T-cell (primary cell): ENCODE measurements at regions not wholly inside any gene's neighbourhood (a gene's known extent, or its start where the extent isn't known, plus 50 kb on each side); places are given as distances from the start of the nearest gene placed in this dataset.
A peak's percentile ranks its signal among the peaks of the same experiment; 100 is the strongest.
"Not testable (repeated sequence)": the region's sequence is repeated elsewhere in the genome, so short reads cannot be mapped to it uniquely, and the experiment has no call there.

Experiments used
- ATAC-seq, 4 experiments: fragments of 200-7000 bp in 3 of 4; fragments of 150-1000 bp in 1 of 4; cut with Tn5 transposase; replicated peaks in 1 of 4; 1 replicate in 3 of 4; 2 replicates in 1 of 4; pipeline ENCODE4 v1.10.0; 2021; ENCODE audit warnings: moderate library complexity in 3 of 4, mild to moderate bottlenecking in 2 of 4, moderate number of reproducible peaks in 1 of 4
- CTCF ChIA-PET, 2 donors: fragments of 300-600 bp; sonication (Branson Sonifier 250); formaldehyde crosslinking; loops; one replicate each; lab custom pipeline; 2022; ENCODE audit warnings: antibody characterized with exemption in 2 of 2; lab: Charles Lee
- POLR2A ChIA-PET, 2 donors: fragments of 300-600 bp; sonication (Branson Sonifier 250); formaldehyde crosslinking; loops; one replicate each; lab custom pipeline; 2022; ENCODE audit warnings: antibody characterized with exemption in 2 of 2; lab: Charles Lee
- DNase-seq, 35 experiments: peaks; one replicate each; pipeline versions ENCODE4 v3.0.0 to v3.0.0-alpha.2; 2013 to 2023
- H3K27ac ChIP-seq: one replicate; pipeline ENCODE4 v1.5.1; 2013; ENCODE audit warnings: low read length
- H3K27me3 ChIP-seq, 2 experiments: replicated peaks in 1 of 2; 1 replicate in 1 of 2; 2 replicates in 1 of 2; pipeline versions ENCODE4 v1.6.1 to v1.7.0; 2013; ENCODE audit warnings: low read length in 1 of 2, mixed read lengths in 1 of 2; ENCODE audit not compliant: control insufficient read depth in 2 of 2, insufficient read depth in 2 of 2; ENCODE audit errors: extremely low read depth in 1 of 2
- H3K36me3 ChIP-seq, 2 donors: 1 replicate in 1 of 2; 2 replicates in 1 of 2; pipeline versions ENCODE4 v1.6.1 to v1.7.0; 2013; ENCODE audit warnings: low read length in 1 of 2; ENCODE audit not compliant: control insufficient read depth in 2 of 2, insufficient read depth in 1 of 2; ENCODE audit errors: extremely low read depth in 1 of 2
- H3K4me1 ChIP-seq, 2 experiments: 1 replicate in 1 of 2; 2 replicates in 1 of 2; pipeline versions ENCODE4 v1.6.1 to v1.7.0; 2013; ENCODE audit warnings: low read length in 2 of 2, mixed read lengths in 1 of 2; ENCODE audit not compliant: insufficient read depth in 2 of 2, control insufficient read depth in 1 of 2; ENCODE audit errors: extremely low read depth in 1 of 2
- H3K4me3 ChIP-seq, 2 donors: 1 replicate in 1 of 2; 2 replicates in 1 of 2; pipeline versions ENCODE4 v1.5.1 to v1.7.0; 2013; ENCODE audit warnings: mild to moderate bottlenecking in 2 of 2, low read length in 1 of 2, moderate library complexity in 1 of 2; ENCODE audit not compliant: control insufficient read depth in 1 of 2; ENCODE audit errors: extremely low read depth in 1 of 2
- H3K9me3 ChIP-seq: 2 replicates; pipeline ENCODE4 v1.7.0; 2013
- H3K27ac Mint-ChIP-seq, 2 donors: one replicate each; pipeline ENCODE4 v1.8.0; 2020 to 2021; ENCODE audit warnings: mild to moderate bottlenecking in 2 of 2, mixed read lengths in 2 of 2
- H3K27me3 Mint-ChIP-seq, 2 donors: one replicate each; pipeline ENCODE4 v1.8.0; 2021 to 2022; ENCODE audit warnings: mixed read lengths in 2 of 2
- H3K36me3 Mint-ChIP-seq: one replicate; pipeline ENCODE4 v1.8.0; 2021; ENCODE audit warnings: mixed read lengths
- H3K4me1 Mint-ChIP-seq, 3 donors: one replicate each; pipeline ENCODE4 v1.8.0; 2020 to 2022; ENCODE audit warnings: mixed read lengths in 3 of 3, mild to moderate bottlenecking in 1 of 3
- H3K4me3 Mint-ChIP-seq, 3 donors: one replicate each; pipeline ENCODE4 v1.8.0; 2020 to 2022; ENCODE audit warnings: mild to moderate bottlenecking in 3 of 3, mixed read lengths in 3 of 3, moderate library complexity in 3 of 3
- H3K9me3 Mint-ChIP-seq, 3 donors: one replicate each; pipeline ENCODE4 v1.8.0; 2020 to 2022; ENCODE audit warnings: mixed read lengths in 3 of 3
- WGBS: methylation state at CpG from one replicate; pipeline ENCODE4 v1.1.5; 2013; ENCODE audit warnings: missing lambda C conversion rate; ENCODE audit not compliant: insufficient coverage; 5-methylcytosine and 5-hydroxymethylcytosine counted together

DNA sequence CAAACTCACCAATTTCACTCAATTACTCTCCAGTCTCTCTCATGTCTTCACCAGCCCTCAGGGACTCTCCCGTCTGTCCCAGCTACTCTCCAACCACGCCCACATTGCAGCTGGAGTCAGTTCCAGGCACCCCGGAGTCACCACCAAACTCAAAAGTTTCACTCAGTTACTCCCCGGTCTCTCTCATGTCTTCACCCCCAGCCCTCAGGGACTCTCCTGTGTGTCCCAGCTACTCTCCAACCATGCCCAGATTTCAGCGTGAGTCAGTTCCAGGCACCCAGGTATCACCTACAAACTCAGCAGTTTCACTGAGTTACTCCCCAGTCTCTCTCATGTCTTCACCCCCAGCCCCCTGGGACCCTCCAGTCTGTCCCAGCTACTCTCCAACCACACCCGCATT, 528.8 kb downstream of the CWH43 start:
- H3K36me3 Mint-ChIP-seq, H3K27ac ChIP-seq, H3K4me1 Mint-ChIP-seq, H3K4me3 Mint-ChIP-seq, H3K4me3 ChIP-seq, H3K4me1 ChIP-seq, H3K36me3 ChIP-seq, ATAC-seq, POLR2A ChIA-PET, H3K27me3 ChIP-seq, CTCF ChIA-PET, H3K27me3 Mint-ChIP-seq, H3K27ac Mint-ChIP-seq: not testable (repeated sequence)
- peak in 7 of 35 experiments; percentile 4 to 47 (median 18) for DNase-seq
- whole genome bisulfite sequencing = 61% methylated on average over 5 of the region's 6 CpGs
- peaks cover 13% of the 10 kb centered on the region for H3K9me3 ChIP-seq
- H3K9me3 Mint-ChIP-seq = peaks cover 47 to 51% (median 50%) of the 10 kb centered on the region in 3 donors

DNA sequence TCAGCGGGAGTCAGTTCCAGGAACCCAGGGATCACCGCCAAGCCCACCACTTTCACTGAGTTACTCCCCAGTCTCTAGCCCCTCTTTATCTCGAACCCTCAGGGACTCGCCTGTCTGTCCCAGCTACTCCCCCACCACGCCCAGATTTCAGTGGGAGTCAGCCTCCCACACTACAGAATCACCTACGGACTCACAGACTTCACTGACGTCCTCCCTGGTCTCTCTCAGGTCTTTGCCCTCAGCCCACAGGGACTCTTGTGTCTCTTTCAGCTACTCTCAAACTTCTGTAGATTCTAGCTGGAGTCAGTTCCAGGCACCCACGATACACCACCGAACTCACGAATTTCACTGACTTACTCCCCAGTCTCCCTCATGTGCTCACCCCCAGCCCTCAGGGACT, 529.2 kb downstream of the CWH43 start:
- H3K36me3 ChIP-seq, H3K4me1 Mint-ChIP-seq, H3K27ac ChIP-seq, H3K36me3 Mint-ChIP-seq, CTCF ChIA-PET, H3K27ac Mint-ChIP-seq, H3K4me3 ChIP-seq, H3K27me3 Mint-ChIP-seq, POLR2A ChIA-PET, ATAC-seq, H3K4me1 ChIP-seq, H3K27me3 ChIP-seq, H3K4me3 Mint-ChIP-seq: not testable (repeated sequence)
- 64% methylated on average over 8 of the region's 10 CpGs for WGBS
- H3K9me3 Mint-ChIP-seq = peaks cover 46 to 48% (median 47%) of the 10 kb centered on the region in 3 donors
- peaks cover 11% of the 10 kb centered on the region for H3K9me3 ChIP-seq
- DNase-seq = peak in 1 of 35 experiments; percentile 10

DNA sequence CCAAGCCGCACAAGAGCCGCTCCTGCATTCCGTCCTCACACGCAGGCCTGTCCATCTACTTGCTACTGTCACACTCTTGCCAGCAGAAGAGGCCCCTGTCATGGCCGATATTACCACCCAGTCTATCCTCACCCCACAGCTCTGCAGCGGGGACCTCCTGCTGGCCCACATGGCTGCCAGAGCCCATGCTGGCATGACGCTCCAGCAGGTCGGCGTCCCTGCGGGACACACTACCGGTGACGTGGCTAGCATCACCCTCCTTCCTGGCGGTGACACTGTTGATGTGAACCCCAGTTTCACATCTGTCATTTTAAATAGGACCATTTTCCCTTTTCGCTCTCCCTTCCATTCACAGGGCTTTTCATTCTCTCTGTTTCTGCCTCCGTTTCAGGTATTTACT, 530.0 kb downstream of the CWH43 start:
- H3K27me3 Mint-ChIP-seq, H3K9me3 ChIP-seq, H3K4me3 ChIP-seq, H3K4me1 Mint-ChIP-seq, ATAC-seq, H3K36me3 ChIP-seq, H3K27ac ChIP-seq, H3K4me1 ChIP-seq, H3K27ac Mint-ChIP-seq, H3K4me3 Mint-ChIP-seq, H3K27me3 ChIP-seq, CTCF ChIA-PET, POLR2A ChIA-PET, H3K36me3 Mint-ChIP-seq: not testable (repeated sequence)
- DNase-seq = peak in 1 of 35 experiments; percentile 8
- 82% methylated on average over 9 of the region's 15 CpGs for WGBS
- H3K9me3 Mint-ChIP-seq = peaks cover 37 to 40% (median 39%) of the 10 kb centered on the region in 3 donors

DNA sequence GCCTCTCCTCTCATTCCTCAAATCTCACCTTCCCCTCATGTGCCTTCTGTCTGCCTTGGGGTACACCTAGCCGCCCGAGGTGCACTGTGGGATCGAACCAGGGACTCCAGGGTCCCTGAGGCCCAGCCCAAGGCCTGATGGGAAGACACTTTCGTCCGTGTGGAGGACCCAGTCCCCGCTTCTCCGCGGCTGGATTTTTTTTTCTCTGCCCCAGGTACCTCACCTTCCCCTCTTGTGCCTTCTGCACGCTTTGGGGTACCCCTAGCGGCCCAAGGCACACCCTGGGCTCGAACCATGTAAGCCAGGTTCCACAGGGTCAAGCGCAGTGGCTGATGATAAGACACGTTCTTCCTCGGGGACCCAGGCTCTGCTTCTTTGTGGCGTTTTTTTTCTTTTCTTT, 530.7 kb downstream of the CWH43 start:
- H3K27me3 Mint-ChIP-seq = no peaks in the 10 kb centered on the region
- peaks cover 30 to 34% (median 33%) of the 10 kb centered on the region in 3 donors for H3K9me3 Mint-ChIP-seq
- CTCF ChIA-PET = no interaction called here
- H3K27ac Mint-ChIP-seq = no peak overlapping the region
- Histone ChIP-seq H3K4me3 (no peak overlapping the region), H3K9me3 (peaks cover 3% of the 10 kb centered on the region), H3K27me3 (peaks cover 0 to 9% of the 10 kb centered on the region in 2 experiments), H3K27ac (no peak overlapping the region), H3K36me3 (no peaks in the 10 kb centered on the region), H3K4me1 (peaks cover 0 to 10% of the 10 kb centered on the region in 2 experiments)
- WGBS = 57% methylated on average over 13 of the region's 15 CpGs
- no peak for DNase-seq
- no peak overlapping the region for H3K4me3 Mint-ChIP-seq
- H3K4me1 Mint-ChIP-seq = no peaks in the 10 kb centered on the region
- H3K36me3 Mint-ChIP-seq = peaks cover 5% of the 10 kb centered on the region
- no peak for ATAC-seq
- POLR2A ChIA-PET = no interaction called here

DNA sequence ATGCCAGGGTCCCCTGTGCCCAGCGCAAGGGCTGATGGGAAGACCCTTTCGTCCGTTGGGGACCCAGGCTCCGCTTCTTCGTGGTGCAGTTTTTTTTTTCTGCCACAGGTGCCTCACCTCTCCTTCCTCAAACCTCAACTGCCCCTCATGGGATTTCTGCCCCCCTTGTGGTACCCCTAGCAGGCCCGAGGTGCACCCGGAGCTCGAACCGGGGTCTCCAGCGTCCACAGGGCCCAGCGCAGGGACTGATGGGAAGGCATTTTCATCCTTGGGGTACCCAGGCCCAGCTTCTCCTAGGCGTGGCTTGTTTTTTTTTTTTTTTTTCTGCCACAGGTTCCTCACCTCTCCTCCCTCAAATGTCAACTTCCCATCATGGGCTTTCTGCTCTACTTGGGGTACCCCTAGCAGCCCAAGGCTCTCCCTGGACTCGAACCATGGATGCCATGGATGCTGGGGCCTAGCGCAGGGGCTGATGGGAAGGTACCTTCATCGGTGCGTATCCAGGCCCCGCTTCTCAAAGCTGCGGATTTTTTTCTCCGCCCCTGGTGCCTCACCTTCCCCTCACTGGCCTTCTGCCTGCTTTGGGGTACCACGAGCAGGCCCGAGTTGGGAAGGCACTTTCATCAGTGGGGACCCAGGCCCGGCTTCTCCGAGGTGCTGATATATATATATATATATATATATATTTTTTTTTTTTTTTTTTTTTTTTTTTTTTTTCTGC, 531.6 kb downstream of the CWH43 start:
- H3K4me1 Mint-ChIP-seq, DNase-seq, H3K4me1 ChIP-seq, H3K36me3 ChIP-seq, H3K4me3 Mint-ChIP-seq, H3K27ac Mint-ChIP-seq, H3K27ac ChIP-seq, H3K27me3 Mint-ChIP-seq, ATAC-seq, CTCF ChIA-PET, H3K9me3 ChIP-seq, H3K27me3 ChIP-seq, POLR2A ChIA-PET, H3K4me3 ChIP-seq, H3K36me3 Mint-ChIP-seq: not testable (repeated sequence)
- peaks cover 22 to 34% (median 25%) of the 10 kb centered on the region in 3 donors for H3K9me3 Mint-ChIP-seq
- 90% methylated on average over 11 of the region's 23 CpGs for WGBS

DNA sequence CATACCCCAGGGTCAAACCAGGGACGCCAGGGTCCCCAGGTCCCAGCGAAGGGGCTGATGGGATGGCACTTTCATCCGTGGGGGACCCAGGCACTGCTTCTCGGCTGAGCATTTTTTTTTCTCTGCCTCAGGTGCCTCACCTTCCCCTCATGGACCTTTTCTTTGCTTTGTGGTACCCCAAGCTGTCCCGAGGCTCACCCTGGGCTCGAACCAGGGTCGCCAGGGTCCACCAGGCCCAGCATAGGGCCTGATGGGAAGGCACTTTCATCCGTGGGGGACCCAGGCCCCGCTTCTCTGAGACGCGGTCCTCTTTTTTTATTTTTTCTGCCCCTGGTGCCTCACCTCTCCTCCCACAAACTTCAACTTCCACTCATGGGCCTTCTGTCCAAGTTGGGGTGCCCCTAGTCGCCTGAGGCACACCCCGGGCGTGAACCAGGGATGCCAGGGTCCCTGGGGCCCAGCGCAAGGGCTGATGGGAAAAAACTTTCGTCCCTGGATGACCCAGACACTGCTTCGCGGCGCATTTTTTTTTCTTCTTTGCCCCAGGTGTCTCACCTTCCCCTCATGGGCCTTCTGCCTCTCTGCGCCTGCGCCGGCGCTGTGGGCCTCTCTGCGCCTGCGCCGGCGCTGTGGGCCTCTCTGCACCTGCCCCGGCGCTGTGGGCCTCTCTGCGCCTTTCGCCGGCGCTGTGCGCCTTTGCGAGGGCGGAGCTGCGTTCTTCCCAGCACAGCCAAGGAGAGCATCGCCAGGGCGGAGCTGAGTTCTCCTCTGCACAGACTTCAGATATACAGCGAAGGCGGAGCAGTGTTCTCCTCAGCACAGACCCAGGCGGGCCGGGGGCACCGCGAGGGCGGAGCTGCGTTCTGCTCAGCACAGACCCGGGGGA, 533.3 kb downstream of the CWH43 start:
- H3K4me3 ChIP-seq, H3K36me3 Mint-ChIP-seq, H3K4me1 Mint-ChIP-seq, ATAC-seq, H3K4me1 ChIP-seq, H3K9me3 ChIP-seq, POLR2A ChIA-PET, H3K36me3 ChIP-seq, H3K27ac Mint-ChIP-seq, H3K27me3 Mint-ChIP-seq, H3K4me3 Mint-ChIP-seq, CTCF ChIA-PET, H3K27me3 ChIP-seq, H3K27ac ChIP-seq, DNase-seq: not testable (repeated sequence)
- peaks cover 10 to 23% (median 13%) of the 10 kb centered on the region in 3 donors for H3K9me3 Mint-ChIP-seq
- WGBS = 81% methylated on average over 12 of the region's 48 CpGs
